ENCODE measurements at regions not wholly inside any gene's neighbourhood (a gene's known extent, or its start where the extent isn't known, plus 50 kb on each side); places are given as distances from the start of the nearest gene placed in this dataset.

DNA sequence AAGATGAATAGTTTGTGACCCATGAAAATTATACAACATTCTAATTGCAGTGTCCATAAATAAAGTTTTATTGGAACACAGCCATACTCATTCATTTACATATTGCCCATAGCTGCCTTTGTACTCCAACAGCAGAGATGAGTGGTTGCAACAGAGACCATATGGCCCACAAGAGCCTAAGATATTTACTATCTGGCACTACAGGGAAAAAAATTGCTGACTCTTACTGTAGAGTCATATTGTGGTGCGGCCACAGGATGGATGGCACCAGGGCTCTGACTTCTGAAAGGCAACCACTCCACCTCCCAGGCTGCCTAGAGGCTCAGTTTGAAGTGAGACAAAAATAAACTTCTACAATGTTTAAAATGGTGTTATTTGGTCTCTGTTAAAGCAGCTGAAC, 404.0 kb upstream of the ATP5MC3 start:
- Histone ChIP-seq H3K4me1 (ENCODE audit: control insufficient read depth in 1 of 2, insufficient read depth in 1 of 2, low read depth in 1 of 2, low read length in 1 of 2) (peaks cover under 1 to 6% of the 10 kb centered on the region in 2 experiments), H3K9me3 (no peaks in the 10 kb centered on the region), H3K27me3 (no peaks in the 10 kb centered on the region), H3K27ac (no peak overlapping the region), H3K36me3 (no peaks in the 10 kb centered on the region), H3K4me3 (ENCODE audit: low read depth in 1 of 2, low read length in 1 of 2) (no peak overlapping the region)
- TF ChIP-seq, protein P1, sequence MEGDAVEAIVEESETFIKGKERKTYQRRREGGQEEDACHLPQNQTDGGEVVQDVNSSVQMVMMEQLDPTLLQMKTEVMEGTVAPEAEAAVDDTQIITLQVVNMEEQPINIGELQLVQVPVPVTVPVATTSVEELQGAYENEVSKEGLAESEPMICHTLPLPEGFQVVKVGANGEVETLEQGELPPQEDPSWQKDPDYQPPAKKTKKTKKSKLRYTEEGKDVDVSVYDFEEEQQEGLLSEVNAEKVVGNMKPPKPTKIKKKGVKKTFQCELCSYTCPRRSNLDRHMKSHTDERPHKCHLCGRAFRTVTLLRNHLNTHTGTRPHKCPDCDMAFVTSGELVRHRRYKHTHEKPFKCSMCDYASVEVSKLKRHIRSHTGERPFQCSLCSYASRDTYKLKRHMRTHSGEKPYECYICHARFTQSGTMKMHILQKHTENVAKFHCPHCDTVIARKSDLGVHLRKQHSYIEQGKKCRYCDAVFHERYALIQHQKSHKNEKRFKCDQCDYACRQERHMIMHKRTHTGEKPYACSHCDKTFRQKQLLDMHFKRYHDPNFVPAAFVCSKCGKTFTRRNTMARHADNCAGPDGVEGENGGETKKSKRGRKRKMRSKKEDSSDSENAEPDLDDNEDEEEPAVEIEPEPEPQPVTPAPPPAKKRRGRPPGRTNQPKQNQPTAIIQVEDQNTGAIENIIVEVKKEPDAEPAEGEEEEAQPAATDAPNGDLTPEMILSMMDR (IDR thresholded peaks at IDR 0.05), result no peak

DNA sequence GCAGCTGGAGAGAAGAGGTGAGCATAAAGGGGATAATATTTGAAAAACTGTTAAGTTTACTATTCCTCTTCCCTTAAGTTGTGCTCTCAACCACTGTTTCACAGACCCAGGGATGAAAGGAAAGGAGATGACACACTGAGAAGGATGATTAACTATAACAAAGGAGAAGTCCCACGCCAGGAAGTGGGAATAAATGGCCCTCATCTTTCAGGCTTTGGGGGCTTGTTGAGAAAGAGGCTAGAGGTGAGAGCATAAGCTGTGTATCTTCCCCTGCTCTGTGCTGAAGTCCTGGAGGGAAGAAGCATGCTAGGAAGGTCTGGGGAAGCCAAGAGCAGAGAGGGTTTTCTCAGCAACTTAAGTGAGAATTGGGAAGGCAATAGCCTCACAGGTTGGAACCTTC, 399.1 kb upstream of the ATP5MC3 start:
- no peaks in the 10 kb centered on the region for H3K36me3 ChIP-seq
- TF ChIP-seq, protein P1 (IDR thresholded peaks at IDR 0.05), result no peak
- H3K4me1 ChIP-seq (ENCODE audit: control insufficient read depth in 1 of 2, insufficient read depth in 1 of 2, low read depth in 1 of 2, low read length in 1 of 2), result peaks cover 34 to 38% of the 10 kb centered on the region in 2 experiments
- no peaks in the 10 kb centered on the region for H3K9me3 ChIP-seq
- peak overlapping the region; percentile 72 for H3K27ac ChIP-seq
- H3K4me3 ChIP-seq (ENCODE audit: low read depth in 1 of 2, low read length in 1 of 2), result no peak overlapping the region
- no peaks in the 10 kb centered on the region for H3K27me3 ChIP-seq

DNA sequence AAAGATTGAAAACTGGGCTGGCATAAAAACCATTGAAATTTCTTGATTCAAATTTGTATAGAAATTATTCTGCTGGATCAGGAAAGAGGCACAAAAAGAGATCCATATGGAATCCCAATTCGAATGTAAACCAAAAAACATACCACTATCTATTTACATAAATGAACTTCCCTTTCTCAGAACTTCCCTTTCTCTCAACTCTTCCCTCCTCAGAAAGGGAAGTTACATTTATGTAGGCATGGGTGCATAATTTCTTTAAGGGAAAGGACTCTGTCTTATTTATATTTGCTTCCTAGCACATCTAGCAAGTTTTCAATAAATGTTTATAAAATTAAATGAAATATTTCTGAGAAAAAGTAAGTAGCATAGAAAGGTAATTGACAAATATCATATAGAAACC, 398.1 kb upstream of the ATP5MC3 start:
- peaks cover 36 to 39% of the 10 kb centered on the region in 2 experiments for H3K4me1 ChIP-seq (ENCODE audit: control insufficient read depth in 1 of 2, insufficient read depth in 1 of 2, low read depth in 1 of 2, low read length in 1 of 2)
- H3K4me3 ChIP-seq (ENCODE audit: low read depth in 1 of 2, low read length in 1 of 2), result no peak overlapping the region
- peak overlapping the region; percentile 72 for H3K27ac ChIP-seq
- H3K9me3 ChIP-seq, result no peaks in the 10 kb centered on the region
- no peaks in the 10 kb centered on the region for H3K27me3 ChIP-seq
- H3K36me3 ChIP-seq, result no peaks in the 10 kb centered on the region
- TF ChIP-seq, protein P1 (IDR thresholded peaks at IDR 0.05), result no peak

DNA sequence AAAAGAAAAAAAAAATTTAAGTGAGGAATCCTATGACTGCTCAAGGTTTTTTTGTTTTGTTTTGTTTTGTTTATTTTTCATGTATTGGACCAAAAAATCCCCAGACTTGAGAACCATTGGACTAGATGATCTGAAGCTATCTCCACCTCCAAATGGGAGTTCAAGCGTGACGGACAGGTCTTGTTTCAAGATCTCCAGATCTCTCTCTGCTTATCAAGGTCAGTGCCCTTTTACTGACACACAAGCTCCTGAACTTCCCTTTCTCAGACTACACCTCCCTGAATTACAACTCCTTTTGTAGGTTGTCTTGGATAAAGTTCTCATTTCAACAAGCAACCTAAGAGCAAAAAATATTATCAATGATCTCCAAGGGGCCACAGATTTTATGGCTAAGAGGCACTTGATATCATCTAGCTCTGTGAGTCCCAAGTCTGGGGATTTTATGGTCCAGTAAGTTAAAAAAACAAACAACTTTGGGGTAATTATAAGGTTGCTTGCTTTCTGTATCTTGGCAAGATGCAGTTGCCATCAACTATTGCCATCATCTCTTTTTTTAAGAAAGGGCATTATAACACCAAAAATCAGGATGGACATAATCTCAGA, 396.0 kb upstream of the ATP5MC3 start:
- TF ChIP-seq, protein P1 (IDR thresholded peaks at IDR 0.05), result no peak

DNA sequence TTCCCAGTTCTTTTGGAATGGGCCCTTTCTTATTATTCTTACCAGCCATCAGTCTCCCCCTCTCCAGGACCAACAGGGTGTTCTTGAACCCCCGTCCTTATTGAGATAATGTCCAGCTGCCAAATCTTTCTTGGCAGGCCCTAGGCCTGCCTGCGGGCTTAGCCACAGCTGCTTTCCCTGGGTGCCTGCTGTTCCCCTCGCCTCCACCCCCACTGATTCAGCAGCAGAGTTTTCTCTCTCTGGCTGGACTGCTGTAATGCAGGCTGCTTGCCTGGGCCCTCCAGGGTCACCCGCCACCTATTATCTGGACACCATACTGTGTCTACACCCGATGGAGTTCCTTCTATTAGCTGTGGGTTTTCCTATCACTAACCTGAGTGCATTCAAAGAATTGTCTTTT, 395.4 kb upstream of the ATP5MC3 start:
- no peaks in the 10 kb centered on the region for H3K9me3 ChIP-seq
- H3K4me3 ChIP-seq (ENCODE audit: low read depth in 1 of 2, low read length in 1 of 2), result no peak overlapping the region
- no peaks in the 10 kb centered on the region for H3K36me3 ChIP-seq
- H3K4me1 ChIP-seq (ENCODE audit: control insufficient read depth in 1 of 2, insufficient read depth in 1 of 2, low read depth in 1 of 2, low read length in 1 of 2), result peaks cover 36 to 39% of the 10 kb centered on the region in 2 experiments
- TF ChIP-seq, protein P1 (IDR thresholded peaks at IDR 0.05), result no peak
- H3K27ac ChIP-seq, result no peak overlapping the region
- no peaks in the 10 kb centered on the region for H3K27me3 ChIP-seq

More for the DNA sequence above, 396.0 kb upstream of the ATP5MC3 start:
- Histone ChIP-seq H3K36me3 (no peaks in the 10 kb centered on the region), H3K9me3 (no peaks in the 10 kb centered on the region), H3K27me3 (no peaks in the 10 kb centered on the region), H3K4me3 (ENCODE audit: low read depth in 1 of 2, low read length in 1 of 2) (no peak overlapping the region), H3K4me1 (ENCODE audit: control insufficient read depth in 1 of 2, insufficient read depth in 1 of 2, low read depth in 1 of 2, low read length in 1 of 2) (peaks cover 36 to 39% of the 10 kb centered on the region in 2 experiments), H3K27ac (peak overlapping the region; percentile 47)
